H9 (cell line): ENCODE measurements at regions not wholly inside any gene's neighbourhood (a gene's known extent, or its start where the extent isn't known, plus 50 kb on each side); places are given as distances from the start of the nearest gene placed in this dataset.

ENCODE experiments used
- DNase-seq: peaks from one replicate; pipeline ENCODE4 v3.0.0-alpha.2; 2017
- H2AFZ ChIP-seq: one replicate; pipeline ENCODE4 v1.6.1; 2013; ENCODE audit warnings: mild to moderate bottlenecking, low read length, control low read depth, moderate library complexity
- H2AK5ac ChIP-seq: 2 replicates; pipeline ENCODE4 v1.6.1; 2013; ENCODE audit warnings: low read length, control low read depth, mixed read lengths; ENCODE audit not compliant: insufficient read length
- H2BK120ac ChIP-seq: one replicate; pipeline ENCODE4 v1.6.1; 2013; ENCODE audit warnings: low read depth, mild to moderate bottlenecking, low read length, control low read depth, inconsistent platforms; ENCODE audit not compliant: poor library complexity, severe bottlenecking
- H2BK12ac ChIP-seq: 2 replicates; pipeline ENCODE4 v1.6.1; 2013; ENCODE audit warnings: low read length, control low read depth, mixed read lengths, low read depth; ENCODE audit not compliant: insufficient read length
- H2BK15ac ChIP-seq: 2 replicates; pipeline ENCODE4 v1.6.1; 2013; ENCODE audit warnings: low read depth, low read length, control low read depth
- H2BK20ac ChIP-seq: one replicate; pipeline ENCODE4 v1.6.1; 2013; ENCODE audit warnings: low read depth, mild to moderate bottlenecking, low read length, control low read depth, inconsistent platforms; ENCODE audit not compliant: poor library complexity, severe bottlenecking
- H2BK5ac ChIP-seq: 2 replicates; pipeline ENCODE4 v1.6.1; 2013; ENCODE audit warnings: low read length, control low read depth, mixed read lengths; ENCODE audit not compliant: insufficient read length
- H3K14ac ChIP-seq: 2 replicates; pipeline ENCODE4 v1.6.1; 2013; ENCODE audit warnings: low read length, control low read depth; ENCODE audit not compliant: insufficient read depth
- H3K18ac ChIP-seq: 2 replicates; pipeline ENCODE4 v1.6.1; 2013; ENCODE audit warnings: low read depth, mild to moderate bottlenecking, mixed read lengths, low read length, control low read depth; ENCODE audit not compliant: insufficient read length
- H3K23ac ChIP-seq: 2 replicates; pipeline ENCODE4 v1.6.1; 2013; ENCODE audit warnings: low read length, control low read depth, mixed read lengths, low read depth; ENCODE audit not compliant: insufficient read length
- H3K23me2 ChIP-seq: 2 replicates; pipeline ENCODE4 v1.6.1; 2013; ENCODE audit warnings: low read depth, mild to moderate bottlenecking, mixed read lengths, low read length, control low read depth; ENCODE audit not compliant: insufficient read length, poor library complexity, severe bottlenecking
- H3K27ac ChIP-seq: 2 replicates; pipeline ENCODE4 v1.5.1; 2013; ENCODE audit warnings: low read length, control low read depth, mixed read lengths, low read depth; ENCODE audit not compliant: insufficient read length
- H3K27me3 ChIP-seq: 2 replicates; pipeline ENCODE4 v1.6.1; 2013; ENCODE audit warnings: low read length, control low read depth, inconsistent platforms; ENCODE audit not compliant: insufficient read depth
- H3K4ac ChIP-seq: 2 replicates; pipeline ENCODE4 v1.6.1; 2013; ENCODE audit warnings: low read depth, mild to moderate bottlenecking, control low read depth, inconsistent platforms, low read length, moderate library complexity
- H3K4me1 ChIP-seq: 2 replicates; pipeline ENCODE4 v1.6.1; 2013; ENCODE audit warnings: low read length, control low read depth, inconsistent platforms; ENCODE audit not compliant: insufficient read depth
- H3K4me2 ChIP-seq: 2 replicates; pipeline ENCODE4 v1.6.1; 2013; ENCODE audit warnings: low read length, control low read depth, mixed read lengths; ENCODE audit not compliant: insufficient read length, insufficient read depth
- H3K56ac ChIP-seq: 2 replicates; pipeline ENCODE4 v1.6.1; 2013; ENCODE audit warnings: low read depth, mild to moderate bottlenecking, mixed read lengths, low read length, control low read depth; ENCODE audit not compliant: insufficient read length
- H3K79me1 ChIP-seq: 2 replicates; pipeline ENCODE4 v1.6.1; 2013; ENCODE audit warnings: low read depth, mild to moderate bottlenecking, moderate library complexity, low read length, control low read depth, inconsistent platforms; ENCODE audit not compliant: insufficient read depth, poor library complexity, severe bottlenecking
- H3K79me2 ChIP-seq: 2 replicates; pipeline ENCODE4 v1.6.1; 2013; ENCODE audit warnings: low read length, control low read depth, inconsistent platforms; ENCODE audit not compliant: insufficient read depth
- H3K9ac ChIP-seq: 2 replicates; pipeline ENCODE4 v1.6.1; 2013; ENCODE audit warnings: low read length, control low read depth, mixed read lengths; ENCODE audit not compliant: insufficient read length; ENCODE audit errors: extremely low read depth
- H3K9me3 ChIP-seq: one replicate; pipeline ENCODE4 v1.6.1; 2013; ENCODE audit warnings: low read depth, low read length, inconsistent platforms; ENCODE audit not compliant: control insufficient read depth
- H3T11ph ChIP-seq: one replicate; pipeline ENCODE4 v1.6.1; 2013; ENCODE audit warnings: mild to moderate bottlenecking, low read length, control low read depth, inconsistent platforms
- H4K20me1 ChIP-seq: one replicate; pipeline ENCODE4 v1.6.1; 2013; ENCODE audit not compliant: control insufficient read depth, insufficient read length, insufficient read depth
- H4K5ac ChIP-seq: 2 replicates; pipeline ENCODE4 v1.6.1; 2013; ENCODE audit warnings: low read depth, mild to moderate bottlenecking, mixed read lengths, low read length, control low read depth; ENCODE audit not compliant: insufficient read length
- H4K8ac ChIP-seq: replicated peaks from 2 replicates; pipeline ENCODE4 v1.6.1; 2013; ENCODE audit warnings: low read length, control low read depth, mixed read lengths, low read depth; ENCODE audit not compliant: insufficient read length
- H4K91ac ChIP-seq: 2 replicates; pipeline ENCODE4 v1.6.1; 2013; ENCODE audit warnings: low read depth, mild to moderate bottlenecking, moderate library complexity, mixed read lengths, low read length, control low read depth; ENCODE audit not compliant: insufficient read length
- H3K27ac Mint-ChIP-seq, 3 experiments: 2 replicates in 2 of 3; 3 replicates in 1 of 3; pipeline ENCODE4 v1.8.0; 2020 to 2021; ENCODE audit warnings: mixed read lengths in 3 of 3, mild to moderate bottlenecking in 1 of 3, moderate library complexity in 1 of 3
- H3K27me3 Mint-ChIP-seq: 2 replicates; pipeline ENCODE4 v1.8.0; 2021; ENCODE audit warnings: low read depth, mild to moderate bottlenecking, moderate library complexity, mixed read lengths
- H3K36me3 Mint-ChIP-seq, 3 experiments: 2 replicates in 2 of 3; 3 replicates in 1 of 3; pipeline ENCODE4 v1.8.0; 2020 to 2021; ENCODE audit warnings: low read depth in 3 of 3, mixed read lengths in 3 of 3; ENCODE audit not compliant: insufficient read depth in 1 of 3
- H3K4me1 Mint-ChIP-seq, 2 experiments: 2 replicates each; pipeline ENCODE4 v1.8.0; 2020; ENCODE audit warnings: mixed read lengths in 2 of 2
- H3K4me3 Mint-ChIP-seq, 2 experiments: 2 replicates in 1 of 2; 3 replicates in 1 of 2; pipeline ENCODE4 v1.8.0; 2020 to 2021; ENCODE audit warnings: mild to moderate bottlenecking in 2 of 2, mixed read lengths in 2 of 2, moderate library complexity in 1 of 2
- H3K9me3 Mint-ChIP-seq, 2 experiments: 2 replicates in 1 of 2; 3 replicates in 1 of 2; pipeline ENCODE4 v1.8.0; 2020; ENCODE audit warnings: mild to moderate bottlenecking in 2 of 2, mixed read lengths in 2 of 2, moderate library complexity in 1 of 2
- WGBS: extraction: QIAGEN DNeasy Blood & Tissue Kit; methylation state at CpG from one replicate; pipeline ENCODE4 v1.1.7; 2013; ENCODE audit warnings: missing lambda C conversion rate, low lambda C conversion rate, mixed read lengths; ENCODE audit not compliant: insufficient read length; ENCODE audit errors: extremely low coverage; 5-methylcytosine and 5-hydroxymethylcytosine counted together
- TF ChIP-seq, protein P1 (sequence below): fragments of 200-600 bp; sonication (generic); conservative IDR thresholded peaks from 3 replicates; pipeline ENCODE4 v1.8.0; 2021; ENCODE audit warnings: antibody characterized with exemption, mild to moderate bottlenecking

DNA sequence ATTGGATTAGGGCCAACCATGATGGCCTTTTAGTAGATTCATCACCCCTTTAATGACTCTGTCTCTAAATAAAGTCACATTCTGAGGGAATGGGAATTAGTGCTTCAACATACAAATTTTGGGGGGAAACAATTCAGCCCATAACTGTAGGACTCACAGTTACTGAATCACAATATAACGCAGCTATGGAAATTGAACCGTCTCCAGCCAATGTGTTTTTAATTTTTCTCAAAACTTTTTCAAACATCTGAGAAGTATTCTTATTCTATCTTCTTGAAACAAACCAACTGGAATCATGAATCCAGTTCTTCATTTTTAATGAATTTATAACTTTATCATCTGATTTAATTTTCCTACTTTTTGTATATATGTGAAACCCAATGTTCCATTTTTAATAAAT is 373.1 kb upstream of the SYT4 start:
- no CpG with 5 or more reads among the region's 2 CpGs for WGBS
- Mint-ChIP-seq H3K4me1 (no peaks in the 10 kb centered on the region), H3K27ac (no peak overlapping the region), H3K27me3 (no peaks in the 10 kb centered on the region), H3K36me3 (peaks cover 0 to 11% (median 3%) of the 10 kb centered on the region in 3 experiments; a peak in 3 of 7 replicates), H3K9me3 (peaks cover 14 to 15% of the 10 kb centered on the region in 2 experiments; a peak in 4 of 5 replicates), H3K4me3 (no peak overlapping the region)
- no peak overlapping the region for H2BK120ac ChIP-seq
- H3K27ac ChIP-seq: no peak overlapping the region
- no peak overlapping the region for H3T11ph ChIP-seq
- no peak overlapping the region for H2BK20ac ChIP-seq
- no peaks in the 10 kb centered on the region for H3K79me1 ChIP-seq
- no peak overlapping the region for H2BK12ac ChIP-seq
- no peak overlapping the region for H3K4ac ChIP-seq
- TF ChIP-seq, protein P1, sequence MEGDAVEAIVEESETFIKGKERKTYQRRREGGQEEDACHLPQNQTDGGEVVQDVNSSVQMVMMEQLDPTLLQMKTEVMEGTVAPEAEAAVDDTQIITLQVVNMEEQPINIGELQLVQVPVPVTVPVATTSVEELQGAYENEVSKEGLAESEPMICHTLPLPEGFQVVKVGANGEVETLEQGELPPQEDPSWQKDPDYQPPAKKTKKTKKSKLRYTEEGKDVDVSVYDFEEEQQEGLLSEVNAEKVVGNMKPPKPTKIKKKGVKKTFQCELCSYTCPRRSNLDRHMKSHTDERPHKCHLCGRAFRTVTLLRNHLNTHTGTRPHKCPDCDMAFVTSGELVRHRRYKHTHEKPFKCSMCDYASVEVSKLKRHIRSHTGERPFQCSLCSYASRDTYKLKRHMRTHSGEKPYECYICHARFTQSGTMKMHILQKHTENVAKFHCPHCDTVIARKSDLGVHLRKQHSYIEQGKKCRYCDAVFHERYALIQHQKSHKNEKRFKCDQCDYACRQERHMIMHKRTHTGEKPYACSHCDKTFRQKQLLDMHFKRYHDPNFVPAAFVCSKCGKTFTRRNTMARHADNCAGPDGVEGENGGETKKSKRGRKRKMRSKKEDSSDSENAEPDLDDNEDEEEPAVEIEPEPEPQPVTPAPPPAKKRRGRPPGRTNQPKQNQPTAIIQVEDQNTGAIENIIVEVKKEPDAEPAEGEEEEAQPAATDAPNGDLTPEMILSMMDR: no peak
- H2BK5ac ChIP-seq: no peak overlapping the region
- H3K9me3 ChIP-seq: no peaks in the 10 kb centered on the region
- H4K5ac ChIP-seq: no peak overlapping the region
- no peak overlapping the region for H3K23ac ChIP-seq
- no peak overlapping the region for H4K91ac ChIP-seq
- no peak overlapping the region for H3K18ac ChIP-seq
- no peaks in the 10 kb centered on the region for H3K23me2 ChIP-seq
- H3K27me3 ChIP-seq: no peaks in the 10 kb centered on the region
- H2AK5ac ChIP-seq: no peak overlapping the region
- no peak overlapping the region for H2AFZ ChIP-seq
- H3K79me2 ChIP-seq: no peaks in the 10 kb centered on the region
- no peaks in the 10 kb centered on the region for H4K20me1 ChIP-seq
- H4K8ac ChIP-seq: no peak overlapping the region
- no peak overlapping the region for H3K9ac ChIP-seq
- H3K4me2 ChIP-seq: no peak overlapping the region
- DNase-seq: no peak
- no peak overlapping the region for H3K56ac ChIP-seq
- H3K14ac ChIP-seq: no peak overlapping the region
- H2BK15ac ChIP-seq: no peak overlapping the region
- H3K4me1 ChIP-seq: no peaks in the 10 kb centered on the region
